Adipose tissue (tissue), 3 donors: ENCODE measurements at regions not wholly inside any gene's neighbourhood (a gene's known extent, or its start where the extent isn't known, plus 50 kb on each side); places are given as distances from the start of the nearest gene placed in this dataset.
A peak's percentile ranks its signal among the peaks of the same experiment; 100 is the strongest.
"Not testable (repeated sequence)": the region's sequence is repeated elsewhere in the genome, so short reads cannot be mapped to it uniquely, and the experiment has no call there.

Source experiments
- H3K27ac ChIP-seq: one replicate; pipeline ENCODE4 v1.5.1; 2013; ENCODE audit warnings: low read depth, low read length
- WGBS, 3 donors: extraction: QIAGEN DNeasy Blood & Tissue Kit; methylation state at CpG; one replicate each; pipeline ENCODE4 v1.1.7; 2013; 5-methylcytosine and 5-hydroxymethylcytosine counted together
- donor health status: healthy with polysubstance abuse.
- donor health status: Bipolar disorder and iron deficiency.
- donor health status: healthy.

GRCh38 chr12:54105809-54106208, 52.2 kb downstream of the HOXC4 start:
- not testable (repeated sequence) for H3K27ac ChIP-seq
- WGBS, 3 donors, result 43 to 63% (median 53%) methylated on average over 1 to 2 of the region's 2 CpGs

GRCh38 chr12:54106252-54106651, 52.6 kb downstream of the HOXC4 start:
- H3K27ac ChIP-seq, result not testable (repeated sequence)
- 5 to 8% (median 6%) methylated on average over 26 to 29 of the region's 29 CpGs for WGBS, 3 donors

GRCh38 chr12:54106803-54107579, 53.4 kb downstream of the HOXC4 start:
- not testable (repeated sequence) for H3K27ac ChIP-seq
- WGBS, 3 donors, result 18 to 29% (median 26%) methylated on average over 56 of the region's 56 CpGs

GRCh38 chr12:54112336-54112735, 58.7 kb downstream of the HOXC4 start:
- WGBS, 3 donors, result 21 to 50% (median 41%) methylated on average over 6 of the region's 6 CpGs
- not testable (repeated sequence) for H3K27ac ChIP-seq

- 9 to 33% (median 10%) methylated on average over 6 of the region's 6 CpGs for WGBS, 3 donors
- H3K27ac ChIP-seq, result not testable (repeated sequence)
These were observed 62.4 kb downstream of the HOXC4 start for GRCh38 chr12:54116055-54116454.

GRCh38 chr12:54117392-54117791, 63.8 kb downstream of the HOXC4 start:
- 51 to 78% (median 75%) methylated on average over 3 to 4 of the region's 4 CpGs for WGBS, 3 donors
- not testable (repeated sequence) for H3K27ac ChIP-seq

GRCh38 chr12:54119082-54119481, 65.4 kb downstream of the HOXC4 start:
- 91 to 93% (median 92%) methylated on average over 1 of the region's 1 CpG for WGBS, 3 donors
- H3K27ac ChIP-seq, result not testable (repeated sequence)

GRCh38 chr12:54123981-54124380, 64.8 kb downstream of the SMUG1 start:
- H3K27ac ChIP-seq, result not testable (repeated sequence)
- WGBS, 3 donors, result 40 to 51% (median 42%) methylated on average over 7 of the region's 7 CpGs

GRCh38 chr12:54125708-54126028, 63.1 kb downstream of the SMUG1 start:
- not testable (repeated sequence) for H3K27ac ChIP-seq
- WGBS, 3 donors, result 18 to 28% (median 21%) methylated on average over 8 to 10 of the region's 12 CpGs

- 1 to 2% (median 2%) methylated on average over 34 to 46 of the region's 46 CpGs for WGBS, 3 donors
These were observed 62.6 kb downstream of the SMUG1 start for GRCh38 chr12:54126029-54126695.

GRCh38 chr12:54126696-54127537, 61.9 kb downstream of the SMUG1 start:
- 6 to 11% (median 7%) methylated on average over 28 to 31 of the region's 31 CpGs for WGBS, 3 donors
- no peak overlapping the region for H3K27ac ChIP-seq

More at GRCh38 chr12:54126029-54126695, 62.6 kb downstream of the SMUG1 start:
- peak overlapping the region; percentile 7 for H3K27ac ChIP-seq

GRCh38 chr12:54127538-54128259, 61.1 kb downstream of the SMUG1 start:
- H3K27ac ChIP-seq, result no peak overlapping the region
- 61 to 82% (median 64%) methylated on average over 19 of the region's 19 CpGs for WGBS, 3 donors

- no peak overlapping the region for H3K27ac ChIP-seq
- 51 to 78% (median 59%) methylated on average over 3 of the region's 3 CpGs for WGBS, 3 donors
These were observed 60.4 kb downstream of the SMUG1 start for GRCh38 chr12:54128416-54128815.

- 56 to 74% (median 57%) methylated on average over 20 of the region's 20 CpGs for WGBS, 3 donors
- no peak overlapping the region for H3K27ac ChIP-seq
These were observed 59.5 kb downstream of the SMUG1 start for GRCh38 chr12:54129028-54129903.
